ENCODE measurements at regions not wholly inside any gene's neighbourhood (a gene's known extent, or its start where the extent isn't known, plus 50 kb on each side); places are given as distances from the start of the nearest gene placed in this dataset.

- TF ChIP-seq CTCF (IDR thresholded peaks at IDR 0.05) (no peak), POLR2A (IDR thresholded peaks at IDR 0.05) (no peak), POLR2AphosphoS5 (IDR thresholded peaks at IDR 0.05) (no peak)
These were observed 71.6 kb upstream of the SLITRK1 start for GRCh38 chr13:83953916-83954315.

All from upper lobe of left lung (tissue), 4 donors.